HG02884 (cell line): ENCODE measurements at regions not wholly inside any gene's neighbourhood (a gene's known extent, or its start where the extent isn't known, plus 50 kb on each side); places are given as distances from the start of the nearest gene placed in this dataset.

Experiments
- ATAC-seq: cut with Tn5 transposase; IDR thresholded peaks from one replicate; pipeline ENCODE4 v1.9.1; 2021; ENCODE audit warnings: mild to moderate bottlenecking, moderate library complexity; ENCODE audit not compliant: unreplicated experiment

GRCh38 chrX:7789200-7789599, 53.8 kb upstream of the VCX start:
- ATAC-seq, result no peak

GRCh38 chrX:7788334-7788733, 54.6 kb upstream of the VCX start:
- ATAC-seq, result no peak

GRCh38 chrX:7787714-7788113, 55.3 kb upstream of the VCX start:
- no peak for ATAC-seq

- no peak for ATAC-seq
These were observed 58.4 kb upstream of the VCX start for GRCh38 chrX:7784580-7784979.

GRCh38 chrX:7779644-7780043, 63.3 kb upstream of the VCX start:
- no peak for ATAC-seq

GRCh38 chrX:7775987-7776386, 67.0 kb upstream of the VCX start:
- ATAC-seq, result no peak

- no peak for ATAC-seq
These were observed 71.1 kb upstream of the VCX start for GRCh38 chrX:7771788-7772438.

GRCh38 chrX:7759830-7760229, 83.1 kb upstream of the VCX start:
- no peak for ATAC-seq

- no peak for ATAC-seq
These were observed 96.1 kb upstream of the VCX start for GRCh38 chrX:7746856-7747255.

GRCh38 chrX:7730071-7730470, 112.9 kb upstream of the VCX start:
- ATAC-seq, result no peak

GRCh38 chrX:7720519-7720918, 122.5 kb upstream of the VCX start:
- ATAC-seq, result no peak

GRCh38 chrX:7714351-7714750, 128.6 kb upstream of the VCX start:
- ATAC-seq, result no peak

- ATAC-seq, result no peak
These were observed 131.8 kb upstream of the VCX start for GRCh38 chrX:7711167-7711566.

GRCh38 chrX:7709845-7710244, 133.1 kb upstream of the VCX start:
- ATAC-seq, result no peak

- no peak for ATAC-seq
These were observed 136.9 kb upstream of the VCX start for GRCh38 chrX:7706032-7706431.

- ATAC-seq, result no peak
These were observed 138.8 kb upstream of the VCX start for GRCh38 chrX:7704205-7704604.

- ATAC-seq, result no peak
These were observed 144.7 kb upstream of the VCX start for GRCh38 chrX:7698248-7698647.

GRCh38 chrX:7690842-7691241, 152.1 kb upstream of the VCX start:
- ATAC-seq, result no peak

GRCh38 chrX:7689791-7690412, 153.1 kb upstream of the VCX start:
- ATAC-seq, result no peak

- ATAC-seq, result no peak
These were observed 162.8 kb upstream of the VCX start for GRCh38 chrX:7680181-7680580.

- no peak for ATAC-seq
These were observed 188.7 kb upstream of the VCX start for GRCh38 chrX:7654316-7654715.

- no peak for ATAC-seq
These were observed 195.1 kb upstream of the VCX start for GRCh38 chrX:7647831-7648230.

- ATAC-seq, result no peak
These were observed 201.8 kb upstream of the VCX start for GRCh38 chrX:7641141-7641540.
